Mesothelial cell of epicardium (in vitro differentiated cells): ENCODE measurements at regions not wholly inside any gene's neighbourhood (a gene's known extent, or its start where the extent isn't known, plus 50 kb on each side); places are given as distances from the start of the nearest gene placed in this dataset.
"Not testable (repeated sequence)": the region's sequence is repeated elsewhere in the genome, so short reads cannot be mapped to it uniquely, and the experiment has no call there.

ENCODE experiments used
- DNase-seq, 2 experiments: peaks; one replicate each; pipeline ENCODE4 v3.0.0; 2021; ENCODE audit warnings: low spot score in 2 of 2; ENCODE audit not compliant: unreplicated experiment in 2 of 2
- H3K27ac Mint-ChIP-seq: 2 replicates; pipeline ENCODE4 v1.8.0; 2021; ENCODE audit warnings: mixed read lengths
- H3K27me3 Mint-ChIP-seq: 2 replicates; pipeline ENCODE4 v1.8.0; 2021; ENCODE audit warnings: low read depth, mixed read lengths
- H3K36me3 Mint-ChIP-seq: 2 replicates; pipeline ENCODE4 v1.8.0; 2021; ENCODE audit warnings: mixed read lengths
- H3K4me1 Mint-ChIP-seq: 2 replicates; pipeline ENCODE4 v1.8.0; 2021; ENCODE audit warnings: mixed read lengths
- H3K4me3 Mint-ChIP-seq: 2 replicates; pipeline ENCODE4 v1.8.0; 2021; ENCODE audit warnings: mild to moderate bottlenecking, moderate library complexity, mixed read lengths
- H3K9me3 Mint-ChIP-seq: 2 replicates; pipeline ENCODE4 v1.8.0; 2021; ENCODE audit warnings: mixed read lengths
- CTCF ChIP-seq: fragments of 200-600 bp; sonication (generic); IDR thresholded peaks from one replicate; pipeline ENCODE4 v1.5.0; 2021; ENCODE audit warnings: antibody characterized with exemption; ENCODE audit not compliant: unreplicated experiment

- no peak for DNase-seq
- Mint-ChIP-seq H3K4me1 (no peaks in the 10 kb centered on the region), H3K4me3 (no peak overlapping the region), H3K36me3 (no peaks in the 10 kb centered on the region), H3K27ac (no peak overlapping the region), H3K27me3 (no peaks in the 10 kb centered on the region), H3K9me3 (peaks cover 15% of the 10 kb centered on the region)
- TF ChIP-seq CTCF, result no peak
These were observed 103.0 kb upstream of the NTF3 start for GRCh38 chr12:5328669-5329517.

- Mint-ChIP-seq H3K27ac (no peak overlapping the region), H3K4me1 (no peaks in the 10 kb centered on the region)
These were observed 99.4 kb upstream of the NTF3 start for GRCh38 chr12:5332551-5332950.

GRCh38 chr12:5333096-5333495 lies 98.8 kb upstream of the NTF3 start:
- Mint-ChIP-seq H3K36me3 (no peaks in the 10 kb centered on the region), H3K4me3 (no peak overlapping the region), H3K9me3 (no peaks in the 10 kb centered on the region), H3K27me3 (peaks cover 1% of the 10 kb centered on the region), H3K27ac (no peak overlapping the region), H3K4me1 (no peaks in the 10 kb centered on the region)
- DNase-seq, result no peak
- TF ChIP-seq CTCF, result no peak

More at GRCh38 chr12:5332551-5332950, 99.4 kb upstream of the NTF3 start:
- Mint-ChIP-seq H3K4me3 (no peak overlapping the region), H3K27me3 (peaks cover 1% of the 10 kb centered on the region), H3K9me3 (no peaks in the 10 kb centered on the region), H3K36me3 (no peaks in the 10 kb centered on the region)
- TF ChIP-seq CTCF, result no peak
- no peak for DNase-seq

GRCh38 chr12:5335069-5335468 lies 96.8 kb upstream of the NTF3 start:
- no peak overlapping the region for H3K4me3 Mint-ChIP-seq
- no peaks in the 10 kb centered on the region for H3K36me3 Mint-ChIP-seq
- H3K4me1 Mint-ChIP-seq, result no peaks in the 10 kb centered on the region
- no peaks in the 10 kb centered on the region for H3K9me3 Mint-ChIP-seq
- H3K27me3 Mint-ChIP-seq, result peaks cover 1% of the 10 kb centered on the region
- DNase-seq, result no peak
- no peak overlapping the region for H3K27ac Mint-ChIP-seq
- TF ChIP-seq CTCF, result no peak

GRCh38 chr12:5341086-5341485 lies 90.8 kb upstream of the NTF3 start:
- not testable (repeated sequence) for H3K36me3 Mint-ChIP-seq, H3K4me1 Mint-ChIP-seq, H3K27ac Mint-ChIP-seq, H3K9me3 Mint-ChIP-seq, H3K27me3 Mint-ChIP-seq, H3K4me3 Mint-ChIP-seq, DNase-seq

- no peaks in the 10 kb centered on the region for H3K9me3 Mint-ChIP-seq
- H3K27ac Mint-ChIP-seq, result no peak overlapping the region
- no peaks in the 10 kb centered on the region for H3K36me3 Mint-ChIP-seq
- H3K4me1 Mint-ChIP-seq, result no peaks in the 10 kb centered on the region
- H3K27me3 Mint-ChIP-seq, result peaks cover 4% of the 10 kb centered on the region
- no peak for DNase-seq
- H3K4me3 Mint-ChIP-seq, result no peak overlapping the region
- no peak for TF ChIP-seq CTCF
These were observed 88.2 kb upstream of the NTF3 start for GRCh38 chr12:5343711-5344110.
